Progenitor cell of endocrine pancreas (in vitro differentiated cells): ENCODE measurements at regions not wholly inside any gene's neighbourhood (a gene's known extent, or its start where the extent isn't known, plus 50 kb on each side); places are given as distances from the start of the nearest gene placed in this dataset.

ENCODE experiments used
- DNase-seq: peaks from one replicate; pipeline ENCODE4 v3.0.0; 2021; ENCODE audit warnings: low spot score; ENCODE audit not compliant: unreplicated experiment
- H3K27ac Mint-ChIP-seq: 2 replicates; pipeline ENCODE4 v1.8.0; 2021; ENCODE audit warnings: mild to moderate bottlenecking, moderate library complexity, mixed read lengths
- H3K27me3 Mint-ChIP-seq: 2 replicates; pipeline ENCODE4 v1.8.0; 2021; ENCODE audit warnings: mixed read lengths
- H3K36me3 Mint-ChIP-seq: 2 replicates; pipeline ENCODE4 v1.8.0; 2022; ENCODE audit warnings: mixed read lengths; ENCODE audit not compliant: insufficient read depth
- H3K4me1 Mint-ChIP-seq: 2 replicates; pipeline ENCODE4 v1.8.0; 2021; ENCODE audit warnings: low read depth, mixed read lengths
- H3K4me3 Mint-ChIP-seq: 2 replicates; pipeline ENCODE4 v1.8.0; 2021; ENCODE audit warnings: low read depth, mild to moderate bottlenecking, moderate library complexity, mixed read lengths
- H3K9me3 Mint-ChIP-seq: 2 replicates; pipeline ENCODE4 v1.8.0; 2021; ENCODE audit warnings: low read depth, mixed read lengths
- CTCF ChIP-seq: fragments of 200-600 bp; sonication (generic); IDR thresholded peaks from one replicate; pipeline ENCODE4 v1.5.0; 2021; ENCODE audit warnings: antibody characterized with exemption, mild to moderate bottlenecking; ENCODE audit not compliant: unreplicated experiment

- H3K27me3 Mint-ChIP-seq = peaks cover 37% of the 10 kb centered on the region
- no peaks in the 10 kb centered on the region for H3K4me1 Mint-ChIP-seq
- H3K4me3 Mint-ChIP-seq = no peak overlapping the region
- no peak for DNase-seq
- no peak for TF ChIP-seq CTCF
- H3K9me3 Mint-ChIP-seq = no peaks in the 10 kb centered on the region
- no peak overlapping the region for H3K27ac Mint-ChIP-seq
- no peaks in the 10 kb centered on the region for H3K36me3 Mint-ChIP-seq
Measured at GRCh38 chr3:72334681-72335457, 513.4 kb downstream of the SHQ1 start.

GRCh38 chr3:72332689-72333088 is 515.6 kb downstream of the SHQ1 start:
- H3K4me3 Mint-ChIP-seq = no peak overlapping the region
- no peaks in the 10 kb centered on the region for H3K36me3 Mint-ChIP-seq
- no peaks in the 10 kb centered on the region for H3K4me1 Mint-ChIP-seq
- H3K9me3 Mint-ChIP-seq = peaks cover under 1% of the 10 kb centered on the region
- DNase-seq = no peak
- no peak overlapping the region for H3K27ac Mint-ChIP-seq
- no peak for TF ChIP-seq CTCF
- H3K27me3 Mint-ChIP-seq = peaks cover 43% of the 10 kb centered on the region

GRCh38 chr3:72332036-72332435 is 516.2 kb downstream of the SHQ1 start:
- no peaks in the 10 kb centered on the region for H3K36me3 Mint-ChIP-seq
- H3K9me3 Mint-ChIP-seq = peaks cover 4% of the 10 kb centered on the region
- H3K4me1 Mint-ChIP-seq = no peaks in the 10 kb centered on the region
- H3K4me3 Mint-ChIP-seq = no peak overlapping the region
- TF ChIP-seq CTCF = no peak
- peaks cover 43% of the 10 kb centered on the region for H3K27me3 Mint-ChIP-seq
- DNase-seq = no peak
- no peak overlapping the region for H3K27ac Mint-ChIP-seq

- no peak for TF ChIP-seq CTCF
- Mint-ChIP-seq H3K27me3 (peaks cover 43% of the 10 kb centered on the region), H3K9me3 (peaks cover 4% of the 10 kb centered on the region), H3K4me1 (no peaks in the 10 kb centered on the region), H3K27ac (no peak overlapping the region), H3K36me3 (no peaks in the 10 kb centered on the region), H3K4me3 (no peak overlapping the region)
- DNase-seq = no peak
Measured at GRCh38 chr3:72331076-72331475, 517.2 kb downstream of the SHQ1 start.

- no peak for TF ChIP-seq CTCF
- Mint-ChIP-seq H3K4me1 (no peaks in the 10 kb centered on the region), H3K4me3 (no peak overlapping the region)
Measured at GRCh38 chr3:72329354-72329753, 518.9 kb downstream of the SHQ1 start.

More at GRCh38 chr3:72329354-72329753, 518.9 kb downstream of the SHQ1 start:
- Mint-ChIP-seq H3K27ac (no peak overlapping the region), H3K27me3 (peaks cover 28% of the 10 kb centered on the region), H3K36me3 (no peaks in the 10 kb centered on the region), H3K9me3 (peaks cover 4% of the 10 kb centered on the region)
- no peak for DNase-seq
